GM12878 (cell line): ENCODE measurements at regions not wholly inside any gene's neighbourhood (a gene's known extent, or its start where the extent isn't known, plus 50 kb on each side); places are given as distances from the start of the nearest gene placed in this dataset.

Source experiments
- ATAC-seq: fragments of 200-7000 bp; cut with Tn5 transposase; 3 replicates; pipeline ENCODE4 v1.9.1; 2020; ENCODE audit warnings: mild to moderate bottlenecking, moderate library complexity
- BruUV-seq: library from RNA; stranded (reverse); fragments of 400-500 nt; replicated peaks from 2 replicates; lab custom pipeline; 2021; lab: Mats Ljungman, UMichigan
- CTCF ChIA-PET: fragments of 300-600 bp; sonication (Branson Sonifier 250); formaldehyde crosslinking; extraction: SDS; loops from one replicate; lab custom pipeline; 2021; ENCODE audit warnings: inconsistent platforms; lab: Yijun Ruan, JAX
- POLR2A ChIA-PET: fragments of 350-600 bp; formaldehyde crosslinking; extraction: SDS; loops from one replicate; lab custom pipeline; 2021; ENCODE audit warnings: inconsistent platforms; lab: Charles Lee
- RAD21 ChIA-PET: fragments of 300-600 bp; sonication (Branson Sonifier 250); formaldehyde crosslinking; loops from one replicate; lab custom pipeline; 2023; ENCODE audit warnings: antibody characterized with exemption; ENCODE audit not compliant: unreplicated experiment; lab: Charles Lee
- SMC1A ChIA-PET: fragments of 300-600 bp; sonication (Branson Sonifier 250); formaldehyde crosslinking; loops from one replicate; lab custom pipeline; 2023; ENCODE audit not compliant: unreplicated experiment, uncharacterized antibody; lab: Charles Lee
- DNase-seq: peaks from one replicate; pipeline ENCODE4 v3.0.0-alpha.2; 2011; ENCODE audit warnings: low read depth, low spot score
- FAIRE-seq: peaks from 3 replicates; lab custom pipeline; 2011; peaks lifted over from hg19 to GRCh38; lab: Jason Lieb, UNC
- H2AFZ ChIP-seq: 2 replicates; pipeline ENCODE4 v1.6.0; 2011; ENCODE audit warnings: low read depth, low read length, control low read depth; ENCODE audit not compliant: control insufficient read depth
- H3K27ac ChIP-seq: 2 replicates; pipeline ENCODE4 v1.5.1; 2011; ENCODE audit warnings: control low read depth; ENCODE audit not compliant: control insufficient read depth, insufficient read depth
- H3K27me3 ChIP-seq, 2 experiments: replicated peaks in 1 of 2; 2 replicates each; pipeline versions ENCODE4 v1.6.0 to v1.6.1; 2011; ENCODE audit warnings: low read length in 1 of 2; ENCODE audit not compliant: control insufficient read depth in 2 of 2, insufficient read depth in 2 of 2
- H3K36me3 ChIP-seq, 2 experiments: 2 replicates each; pipeline ENCODE4 v1.5.1; 2011; ENCODE audit warnings: low read length in 1 of 2; ENCODE audit not compliant: control insufficient read depth in 2 of 2, insufficient read depth in 2 of 2
- H3K4me1 ChIP-seq: 2 replicates; pipeline ENCODE4 v1.6.1; 2011; ENCODE audit warnings: mild to moderate bottlenecking, low read length, moderate library complexity, mixed read lengths; ENCODE audit not compliant: control insufficient read depth, insufficient read depth
- H3K4me2 ChIP-seq: 2 replicates; pipeline ENCODE4 v1.6.0; 2011; ENCODE audit warnings: control low read depth; ENCODE audit not compliant: control insufficient read depth, insufficient read depth
- H3K4me3 ChIP-seq: fragments of 200-600 bp; sonication (generic); 2 replicates; pipeline ENCODE4 v1.5.1; 2016
- H3K79me2 ChIP-seq: 2 replicates; pipeline ENCODE4 v1.6.0; 2011; ENCODE audit warnings: low read length; ENCODE audit not compliant: control insufficient read depth, insufficient read depth
- H3K9ac ChIP-seq: 2 replicates; pipeline ENCODE4 v1.8.0; 2011; ENCODE audit warnings: low read length, control low read depth, mixed read lengths; ENCODE audit not compliant: control insufficient read depth, insufficient read depth
- H3K9me3 ChIP-seq: replicated peaks from 3 replicates; pipeline ENCODE4 v1.5.1; 2011; ENCODE audit warnings: mild to moderate bottlenecking, low read length; ENCODE audit not compliant: control insufficient read depth, insufficient read depth
- H4K20me1 ChIP-seq: 2 replicates; pipeline ENCODE4 v1.6.0; 2011; ENCODE audit not compliant: control insufficient read depth, insufficient read depth
- CTCF ChIP-seq, 3 experiments: IDR thresholded peaks in 2 of 3; conservative IDR thresholded peaks in 1 of 3; 2 replicates each; pipeline ENCODE4 v1.5.1; 2011; ENCODE audit warnings: low read depth in 3 of 3, low read length in 3 of 3, mild to moderate bottlenecking in 3 of 3, control low read depth in 2 of 3, moderate library complexity in 2 of 3, inconsistent platforms in 1 of 3, mixed read lengths in 1 of 3; ENCODE audit not compliant: control insufficient read depth in 2 of 3, insufficient read depth in 1 of 3; ENCODE audit errors: extremely low read depth in 1 of 3
- IKZF2 ChIP-seq, 2 experiments: fragments of 450-650 bp; IDR thresholded peaks; 2 replicates each; pipeline ENCODE4 v1.6.1; 2017; ENCODE audit warnings: mild to moderate bottlenecking in 2 of 2, moderate library complexity in 2 of 2
- SUZ12 ChIP-seq: fragments of 200-600 bp; sonication (generic); IDR thresholded peaks from one replicate; pipeline ENCODE4 v1.6.1; 2018; ENCODE audit warnings: antibody characterized with exemption, mild to moderate bottlenecking; ENCODE audit not compliant: unreplicated experiment
- ZNF622 ChIP-seq: fragments of 450-650 bp; IDR thresholded peaks from 2 replicates; pipeline ENCODE4 v1.6.1; 2017; ENCODE audit warnings: mild to moderate bottlenecking, inconsistent platforms
- WGBS: methylation state at CpG from one replicate; pipeline ENCODE4 v1.1.6; 2016; ENCODE audit warnings: low lambda C conversion rate; ENCODE audit not compliant: insufficient replicate concordance, insufficient coverage; ENCODE audit errors: missing lambda C conversion rate; 5-methylcytosine and 5-hydroxymethylcytosine counted together
- in situ Hi-C: fragments of 300-500 bp; cut with MboI; formaldehyde crosslinking; loops from 9 replicates; pipeline ENCODE4 v1.14.3; 2018; ENCODE audit warnings: mixed read lengths
- intact Hi-C: fragments of 100-400 bp; cut with micrococcal nuclease; formaldehyde crosslinking; loops from one replicate; pipeline ENCODE4 v1.14.2; 2022; ENCODE audit not compliant: unreplicated experiment

- no peaks in the 10 kb centered on the region for H3K4me1 ChIP-seq
- no peak for DNase-seq
- intact Hi-C loops (no loop called here), in situ Hi-C loops (no loop called here)
- H2AFZ ChIP-seq = no peak overlapping the region
- no peak overlapping the region for H3K4me2 ChIP-seq
- H3K9ac ChIP-seq = no peak overlapping the region
- ATAC-seq = no peak
- no peaks in the 10 kb centered on the region for H3K27me3 ChIP-seq
- no peaks in the 10 kb centered on the region for H3K36me3 ChIP-seq
- WGBS = 28% methylated on average over 11 of the region's 11 CpGs
- BruUV-seq = no TSS peak
- no peak overlapping the region for H3K27ac ChIP-seq
- H3K4me3 ChIP-seq = no peak overlapping the region
- SMC1A ChIA-PET = no interaction called here
- POLR2A ChIA-PET = no interaction called here
- TF ChIP-seq ZNF622 (no peak), CTCF (IDR thresholded peaks at IDR 0.05 in 2 of 3, conservative IDR thresholded peaks at IDR 0.05 in 1 of 3; ENCODE audit: control insufficient read depth in 2 of 3, extremely low read depth in 1 of 3, insufficient read depth in 1 of 3, low read depth in 3 of 3, low read length in 3 of 3) (no peak), SUZ12 (no peak), IKZF2 (IDR thresholded peaks at IDR 0.05) (no peak)
- H3K79me2 ChIP-seq = no peaks in the 10 kb centered on the region
- CTCF ChIA-PET = no interaction called here
- FAIRE-seq = no peak
- RAD21 ChIA-PET = no interaction called here
- H3K9me3 ChIP-seq = no peaks in the 10 kb centered on the region
- H4K20me1 ChIP-seq = no peaks in the 10 kb centered on the region
These were observed 223.1 kb upstream of the FAT1 start for GRCh38 chr4:186946682-186947294.
